ENCODE measurements at regions not wholly inside any gene's neighbourhood (a gene's known extent, or its start where the extent isn't known, plus 50 kb on each side); places are given as distances from the start of the nearest gene placed in this dataset.
A peak's percentile ranks its signal among the peaks of the same experiment; 100 is the strongest.
"Not testable (repeated sequence)": the region's sequence is repeated elsewhere in the genome, so short reads cannot be mapped to it uniquely, and the experiment has no call there.

GRCh38 chr19:28598861-28599260 is 614.1 kb downstream of the UQCRFS1 start:
- H3K4me3 Mint-ChIP-seq = no peak overlapping the region
- DNase-seq (ENCODE audit: low read depth, low spot score) = no peak
- peaks cover 8% of the 10 kb centered on the region for H3K4me1 Mint-ChIP-seq
- no peak for TF ChIP-seq CTCF (conservative IDR thresholded peaks at IDR 0.05)
- peak overlapping the region; percentile 78 for H3K27ac Mint-ChIP-seq (ENCODE audit: unreplicated experiment)
- H3K27me3 Mint-ChIP-seq (ENCODE audit: low read depth) = peaks cover 2% of the 10 kb centered on the region
- no peaks in the 10 kb centered on the region for H3K36me3 Mint-ChIP-seq (ENCODE audit: low read depth)
- no peaks in the 10 kb centered on the region for H3K9me3 Mint-ChIP-seq

GRCh38 chr19:28596561-28597071 is 616.3 kb downstream of the UQCRFS1 start:
- no peak overlapping the region for H3K27ac Mint-ChIP-seq (ENCODE audit: unreplicated experiment)
- no peak overlapping the region for H3K4me3 Mint-ChIP-seq

GRCh38 chr19:28595722-28596480 is 617.0 kb downstream of the UQCRFS1 start:
- H3K9me3 Mint-ChIP-seq = no peaks in the 10 kb centered on the region
- no peaks in the 10 kb centered on the region for H3K27me3 Mint-ChIP-seq (ENCODE audit: low read depth)
- DNase-seq (ENCODE audit: low read depth, low spot score) = no peak
- no peak for TF ChIP-seq CTCF (conservative IDR thresholded peaks at IDR 0.05)
- H3K27ac Mint-ChIP-seq (ENCODE audit: unreplicated experiment) = no peak overlapping the region
- H3K36me3 Mint-ChIP-seq (ENCODE audit: low read depth) = no peaks in the 10 kb centered on the region
- peaks cover 8% of the 10 kb centered on the region for H3K4me1 Mint-ChIP-seq
- no peak overlapping the region for H3K4me3 Mint-ChIP-seq

More at GRCh38 chr19:28596561-28597071, 616.3 kb downstream of the UQCRFS1 start:
- H3K27me3 Mint-ChIP-seq (ENCODE audit: low read depth) = peaks cover under 1% of the 10 kb centered on the region
- H3K36me3 Mint-ChIP-seq (ENCODE audit: low read depth) = no peaks in the 10 kb centered on the region
- H3K9me3 Mint-ChIP-seq = no peaks in the 10 kb centered on the region
- H3K4me1 Mint-ChIP-seq = peaks cover 8% of the 10 kb centered on the region
- no peak for DNase-seq (ENCODE audit: low read depth, low spot score)
- no peak for TF ChIP-seq CTCF (conservative IDR thresholded peaks at IDR 0.05)

GRCh38 chr19:28594737-28595136 is 618.2 kb downstream of the UQCRFS1 start:
- no peaks in the 10 kb centered on the region for H3K27me3 Mint-ChIP-seq (ENCODE audit: low read depth)
- H3K27ac Mint-ChIP-seq (ENCODE audit: unreplicated experiment) = no peak overlapping the region
- no peak for TF ChIP-seq CTCF (conservative IDR thresholded peaks at IDR 0.05)
- H3K36me3 Mint-ChIP-seq (ENCODE audit: low read depth) = no peaks in the 10 kb centered on the region
- peaks cover 8% of the 10 kb centered on the region for H3K4me1 Mint-ChIP-seq
- no peaks in the 10 kb centered on the region for H3K9me3 Mint-ChIP-seq
- DNase-seq (ENCODE audit: low read depth, low spot score) = no peak
- H3K4me3 Mint-ChIP-seq = no peak overlapping the region

- not testable (repeated sequence) for H3K4me3 Mint-ChIP-seq; H3K4me1 Mint-ChIP-seq; DNase-seq (ENCODE audit: low read depth, low spot score); H3K36me3 Mint-ChIP-seq (ENCODE audit: low read depth); H3K9me3 Mint-ChIP-seq; H3K27me3 Mint-ChIP-seq (ENCODE audit: low read depth); H3K27ac Mint-ChIP-seq (ENCODE audit: unreplicated experiment)
Observed at GRCh38 chr19:28589991-28590411, 623.0 kb downstream of the UQCRFS1 start.

GRCh38 chr19:28586474-28586873 is 626.5 kb downstream of the UQCRFS1 start:
- Mint-ChIP-seq H3K36me3 (ENCODE audit: low read depth) (no peaks in the 10 kb centered on the region), H3K4me1 (peaks cover 6% of the 10 kb centered on the region), H3K4me3 (no peak overlapping the region), H3K9me3 (no peaks in the 10 kb centered on the region), H3K27me3 (ENCODE audit: low read depth) (no peaks in the 10 kb centered on the region), H3K27ac (ENCODE audit: unreplicated experiment) (peak overlapping the region; percentile 57)
- no peak for TF ChIP-seq CTCF (conservative IDR thresholded peaks at IDR 0.05)
- no peak for DNase-seq (ENCODE audit: low read depth, low spot score)
